RPMI7951 (cell line): ENCODE measurements at regions not wholly inside any gene's neighbourhood (a gene's known extent, or its start where the extent isn't known, plus 50 kb on each side); places are given as distances from the start of the nearest gene placed in this dataset.
A peak's percentile ranks its signal among the peaks of the same experiment; 100 is the strongest.

ENCODE experiments used
- DNase-seq: peaks from one replicate; pipeline ENCODE4 v3.0.0-alpha.2; 2012; ENCODE audit warnings: low read depth

GRCh38 chr21:38658511-38658910 is 147.2 kb upstream of the ETS2 start:
- DNase-seq = no peak

- no peak for DNase-seq
These were observed 145.8 kb upstream of the ETS2 start for GRCh38 chr21:38659936-38660332.

- no peak for DNase-seq
These were observed 145.2 kb upstream of the ETS2 start for GRCh38 chr21:38660333-38661196.

- peak; percentile 10 for DNase-seq
These were observed 144.4 kb upstream of the ETS2 start for GRCh38 chr21:38661197-38661871.

- peak; percentile 33 for DNase-seq
These were observed 143.7 kb upstream of the ETS2 start for GRCh38 chr21:38661889-38662568.

GRCh38 chr21:38663282-38663681 is 142.4 kb upstream of the ETS2 start:
- no peak for DNase-seq

- no peak for DNase-seq
These were observed 141.4 kb upstream of the ETS2 start for GRCh38 chr21:38664315-38664714.

- DNase-seq = no peak
These were observed 140.9 kb upstream of the ETS2 start for GRCh38 chr21:38664841-38665240.

GRCh38 chr21:38667291-38667870 is 138.3 kb upstream of the ETS2 start:
- no peak for DNase-seq

- DNase-seq = no peak
These were observed 137.7 kb upstream of the ETS2 start for GRCh38 chr21:38668067-38668466.

- DNase-seq = no peak
These were observed 137.2 kb upstream of the ETS2 start for GRCh38 chr21:38668541-38668940.

- peak; percentile 43 for DNase-seq
These were observed 136.5 kb upstream of the ETS2 start for GRCh38 chr21:38669186-38669585.

- no peak for DNase-seq
These were observed 134.9 kb upstream of the ETS2 start for GRCh38 chr21:38670861-38671260.

- no peak for DNase-seq
These were observed 134.0 kb upstream of the ETS2 start for GRCh38 chr21:38671773-38672172.

GRCh38 chr21:38675182-38675824 is 130.4 kb upstream of the ETS2 start:
- DNase-seq = no peak

- no peak for DNase-seq
These were observed 126.9 kb upstream of the ETS2 start for GRCh38 chr21:38678827-38679226.

- DNase-seq = peak; percentile 78
These were observed 126.2 kb upstream of the ETS2 start for GRCh38 chr21:38679534-38679933.

GRCh38 chr21:38680401-38680800 is 125.3 kb upstream of the ETS2 start:
- DNase-seq = peak; percentile 28

GRCh38 chr21:38683222-38683621 is 122.5 kb upstream of the ETS2 start:
- no peak for DNase-seq

- no peak for DNase-seq
These were observed 117.7 kb upstream of the ETS2 start for GRCh38 chr21:38688068-38688467.

- no peak for DNase-seq
These were observed 114.1 kb upstream of the ETS2 start for GRCh38 chr21:38691631-38692030.

GRCh38 chr21:38696579-38696978 is 109.2 kb upstream of the ETS2 start:
- DNase-seq = no peak
